HEK293T (cell line): ENCODE measurements at regions not wholly inside any gene's neighbourhood (a gene's known extent, or its start where the extent isn't known, plus 50 kb on each side); places are given as distances from the start of the nearest gene placed in this dataset.

Experiments
- ARNT ChIP-seq: fragments of 450-650 bp; IDR thresholded peaks from 2 replicates; pipeline ENCODE4 v1.6.1; 2017; ENCODE audit warnings: mild to moderate bottlenecking
- BHLHE40 ChIP-seq: fragments of 450-650 bp; IDR thresholded peaks from 2 replicates; pipeline ENCODE4 v1.6.1; 2016; ENCODE audit warnings: mild to moderate bottlenecking, moderate library complexity, borderline replicate concordance
- ELF4 ChIP-seq: fragments of 450-650 bp; IDR thresholded peaks from 2 replicates; pipeline ENCODE4 v1.6.1; 2017; ENCODE audit warnings: antibody characterized with exemption
- FOXA1 ChIP-seq: fragments of 450-650 bp; IDR thresholded peaks from 2 replicates; pipeline ENCODE4 v1.6.1; 2016; ENCODE audit warnings: mild to moderate bottlenecking
- FOXM1 ChIP-seq: fragments of 450-650 bp; IDR thresholded peaks from 2 replicates; pipeline ENCODE4 v1.6.1; 2017; ENCODE audit warnings: mild to moderate bottlenecking, borderline replicate concordance
- NFRKB ChIP-seq: fragments of 450-650 bp; IDR thresholded peaks from 2 replicates; pipeline ENCODE4 v1.6.1; 2016; ENCODE audit warnings: mild to moderate bottlenecking, moderate library complexity
- PKNOX1 ChIP-seq: fragments of 450-650 bp; IDR thresholded peaks from 2 replicates; pipeline ENCODE4 v1.6.1; 2016
- SP1 ChIP-seq: fragments of 450-650 bp; IDR thresholded peaks from 2 replicates; pipeline ENCODE4 v1.6.1; 2017
- SUZ12 ChIP-seq: fragments of 450-650 bp; IDR thresholded peaks from 2 replicates; pipeline ENCODE4 v1.6.1; 2016; ENCODE audit warnings: mild to moderate bottlenecking
- ZNF384 ChIP-seq: fragments of 450-650 bp; IDR thresholded peaks from 2 replicates; pipeline ENCODE4 v1.6.1; 2016

DNA sequence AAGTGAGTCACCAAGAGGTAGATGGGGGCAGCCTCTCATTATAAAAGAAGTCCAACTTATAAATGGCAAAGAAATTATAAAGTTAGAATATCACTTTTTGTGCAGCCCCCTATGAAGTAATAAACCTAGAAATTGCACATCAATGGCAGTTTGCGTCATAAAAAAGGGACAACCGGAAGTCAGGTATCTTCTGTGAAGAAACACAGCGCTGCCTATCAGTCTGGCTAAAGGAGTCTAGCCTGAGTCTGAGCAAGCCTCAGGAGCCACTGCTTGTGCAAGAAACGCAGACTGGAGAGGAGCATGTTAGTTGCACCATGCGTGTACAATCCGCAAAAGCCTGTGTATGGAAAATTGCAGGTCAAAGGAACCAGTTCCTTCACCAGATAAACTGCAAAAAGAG, 178.4 kb downstream of the ARRDC4 start:
- TF ChIP-seq ZNF384: no peak
- no peak for TF ChIP-seq ARNT
- TF ChIP-seq FOXA1: no peak
- no peak for TF ChIP-seq NFRKB
- TF ChIP-seq FOXM1: no peak
- no peak for TF ChIP-seq SP1
- no peak for TF ChIP-seq ELF4
- no peak for TF ChIP-seq BHLHE40
- no peak for TF ChIP-seq SUZ12
- TF ChIP-seq PKNOX1: no peak
